Muscle layer of duodenum (tissue), 2 donors: ENCODE measurements at regions not wholly inside any gene's neighbourhood (a gene's known extent, or its start where the extent isn't known, plus 50 kb on each side); places are given as distances from the start of the nearest gene placed in this dataset.

Source experiments
- H3K27ac ChIP-seq: one replicate; pipeline ENCODE4 v1.7.0; 2013; ENCODE audit warnings: mild to moderate bottlenecking, low read length
- H3K27me3 ChIP-seq: one replicate; pipeline ENCODE4 v1.7.0; 2013; ENCODE audit warnings: low read depth, mild to moderate bottlenecking, control low read depth, low read length
- H3K36me3 ChIP-seq, 2 donors: one replicate each; pipeline ENCODE4 v1.7.0; 2013; ENCODE audit warnings: low read length in 2 of 2, control low read depth in 1 of 2, mild to moderate bottlenecking in 1 of 2; ENCODE audit not compliant: insufficient read depth in 2 of 2, control insufficient read depth in 1 of 2
- H3K4me1 ChIP-seq, 2 donors: one replicate each; pipeline ENCODE4 v1.7.0; 2013; ENCODE audit warnings: low read length in 2 of 2, mild to moderate bottlenecking in 2 of 2, control low read depth in 1 of 2, moderate library complexity in 1 of 2; ENCODE audit not compliant: insufficient read depth in 2 of 2, control insufficient read depth in 1 of 2
- H3K4me3 ChIP-seq, 2 donors: one replicate each; pipeline ENCODE4 v1.7.0; 2013; ENCODE audit warnings: low read length in 2 of 2, low read depth in 1 of 2, mild to moderate bottlenecking in 1 of 2
- H3K9me3 ChIP-seq, 2 donors: one replicate each; pipeline ENCODE4 v1.7.0; 2013; ENCODE audit warnings: low read length in 2 of 2, control low read depth in 1 of 2, mild to moderate bottlenecking in 1 of 2; ENCODE audit not compliant: control insufficient read depth in 1 of 2
- donor health status: healthy.

DNA sequence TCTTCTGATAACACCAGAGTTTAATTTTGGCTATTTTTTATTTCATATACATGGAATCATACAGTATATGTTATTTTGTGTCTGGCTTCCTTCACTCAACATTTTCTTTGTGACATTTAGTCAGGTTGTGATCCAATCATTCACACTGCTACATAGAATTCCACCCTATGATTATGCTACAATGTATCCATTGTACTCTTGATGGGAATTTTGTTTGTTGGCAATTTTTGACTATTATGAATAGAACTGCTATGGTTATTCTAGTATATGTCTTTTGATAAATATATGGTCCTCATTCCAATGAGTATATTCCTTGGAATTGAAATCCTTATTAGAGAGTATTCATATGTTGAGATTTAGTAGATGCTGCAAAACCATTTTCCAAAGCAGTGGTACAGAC lies 936.4 kb upstream of the CHAC2 start:
- Histone ChIP-seq H3K27me3 (no peaks in the 10 kb centered on the region), H3K4me1 (no peaks in the 10 kb centered on the region), H3K9me3 (peaks cover 0 to 2% of the 10 kb centered on the region in 2 donors), H3K4me3 (no peak overlapping the region), H3K27ac (no peak overlapping the region), H3K36me3 (no peaks in the 10 kb centered on the region)

DNA sequence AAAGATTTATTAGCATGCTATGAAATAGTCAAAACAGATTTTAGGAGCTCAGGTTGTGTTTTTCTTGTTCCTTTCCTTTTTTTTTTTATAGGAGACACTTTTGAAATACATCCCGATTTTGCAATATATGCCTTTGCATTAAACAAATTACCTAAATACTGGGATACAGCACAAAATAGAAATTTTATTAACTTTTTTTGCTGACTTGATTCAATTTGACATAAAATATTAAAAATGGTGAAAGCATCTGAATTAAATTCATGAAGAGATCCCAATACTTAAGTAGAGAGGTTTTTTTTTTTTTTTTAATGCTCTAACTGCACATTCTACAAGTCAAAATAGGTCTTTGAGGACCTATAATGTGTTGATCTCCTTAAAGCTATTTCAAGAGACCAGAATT lies 939.5 kb upstream of the CHAC2 start:
- Histone ChIP-seq H3K4me3 (no peak overlapping the region), H3K9me3 (no peaks in the 10 kb centered on the region), H3K36me3 (no peaks in the 10 kb centered on the region), H3K27ac (no peak overlapping the region), H3K4me1 (no peaks in the 10 kb centered on the region), H3K27me3 (no peaks in the 10 kb centered on the region)

GRCh38 chr2:52821631-52822030 lies 946.0 kb upstream of the CHAC2 start:
- Histone ChIP-seq H3K4me1 (no peaks in the 10 kb centered on the region), H3K9me3 (no peaks in the 10 kb centered on the region), H3K27ac (no peak overlapping the region), H3K27me3 (no peaks in the 10 kb centered on the region), H3K36me3 (no peaks in the 10 kb centered on the region), H3K4me3 (no peak overlapping the region)

GRCh38 chr2:52818958-52819357 lies 948.6 kb upstream of the CHAC2 start:
- Histone ChIP-seq H3K4me1 (no peaks in the 10 kb centered on the region), H3K4me3 (no peak overlapping the region), H3K27ac (no peak overlapping the region), H3K27me3 (no peaks in the 10 kb centered on the region), H3K9me3 (no peaks in the 10 kb centered on the region), H3K36me3 (no peaks in the 10 kb centered on the region)

DNA sequence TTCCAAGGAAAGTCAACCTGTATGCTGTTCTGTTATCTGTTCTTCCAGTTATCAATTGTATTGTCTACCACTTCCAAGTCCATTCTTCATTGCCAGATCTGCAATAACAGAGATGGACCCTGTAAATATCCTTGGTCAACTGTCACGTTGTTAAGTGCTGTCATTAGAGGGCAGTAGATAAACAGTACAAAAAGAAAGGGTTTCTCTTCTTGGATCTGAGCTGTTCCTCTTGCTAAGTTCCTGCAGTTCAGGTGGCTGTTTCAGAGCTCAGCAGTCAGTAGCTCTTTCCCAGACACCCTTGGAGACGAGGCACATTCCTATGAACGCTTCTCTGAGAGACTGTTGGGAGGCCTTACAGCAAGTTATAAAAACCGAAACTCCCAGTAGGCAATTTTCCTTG lies 957.1 kb upstream of the CHAC2 start:
- Histone ChIP-seq H3K36me3 (no peaks in the 10 kb centered on the region), H3K27ac (no peak overlapping the region), H3K27me3 (no peaks in the 10 kb centered on the region), H3K4me1 (no peaks in the 10 kb centered on the region), H3K4me3 (no peak overlapping the region), H3K9me3 (no peaks in the 10 kb centered on the region)

- H3K4me1 ChIP-seq: no peaks in the 10 kb centered on the region
- H3K9me3 ChIP-seq: peaks cover 0 to 13% of the 10 kb centered on the region in 2 donors
- no peak overlapping the region for H3K27ac ChIP-seq
- no peaks in the 10 kb centered on the region for H3K36me3 ChIP-seq
- H3K4me3 ChIP-seq: no peak overlapping the region
- H3K27me3 ChIP-seq: no peaks in the 10 kb centered on the region
Observed at GRCh38 chr2:52805901-52806410, 961.6 kb upstream of the CHAC2 start.

- Histone ChIP-seq H3K36me3 (no peaks in the 10 kb centered on the region), H3K27me3 (no peaks in the 10 kb centered on the region), H3K4me3 (no peak overlapping the region), H3K4me1 (no peaks in the 10 kb centered on the region), H3K27ac (no peak overlapping the region), H3K9me3 (no peaks in the 10 kb centered on the region)
Observed at GRCh38 chr2:52794581-52794980, 973.0 kb upstream of the CHAC2 start.

- no peaks in the 10 kb centered on the region for H3K36me3 ChIP-seq
- no peak overlapping the region for H3K27ac ChIP-seq
- no peaks in the 10 kb centered on the region for H3K9me3 ChIP-seq
- peaks cover 0 to 3% of the 10 kb centered on the region in 2 donors for H3K4me1 ChIP-seq
- H3K27me3 ChIP-seq: no peaks in the 10 kb centered on the region
- H3K4me3 ChIP-seq: no peak overlapping the region
Observed at GRCh38 chr2:52779446-52779845, 988.2 kb upstream of the CHAC2 start.

DNA sequence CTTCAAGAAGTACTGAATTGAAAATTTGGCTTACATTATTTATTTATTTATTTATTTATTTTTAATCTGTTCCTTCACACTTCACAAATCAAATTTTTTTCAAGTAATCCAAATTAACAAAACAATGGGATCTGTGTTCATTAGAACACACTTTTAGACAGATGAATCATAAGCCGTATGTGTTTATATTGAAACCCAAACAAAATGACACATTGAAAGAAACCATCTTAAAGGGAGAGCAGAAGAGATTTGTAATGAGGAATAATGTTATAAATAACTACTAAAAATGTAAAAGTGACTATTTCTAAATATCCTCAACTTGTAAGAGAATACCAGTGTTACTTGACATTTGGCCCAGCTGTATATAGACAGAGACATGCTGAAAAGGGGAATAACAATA lies 991.0 kb upstream of the CHAC2 start:
- Histone ChIP-seq H3K9me3 (no peaks in the 10 kb centered on the region), H3K4me3 (no peak overlapping the region), H3K36me3 (no peaks in the 10 kb centered on the region), H3K4me1 (peaks cover 0 to 3% of the 10 kb centered on the region in 2 donors), H3K27me3 (no peaks in the 10 kb centered on the region), H3K27ac (no peak overlapping the region)

GRCh38 chr2:52775674-52776073 lies 991.9 kb upstream of the CHAC2 start:
- no peaks in the 10 kb centered on the region for H3K27me3 ChIP-seq
- H3K36me3 ChIP-seq: no peaks in the 10 kb centered on the region
- H3K4me3 ChIP-seq: no peak overlapping the region
- H3K27ac ChIP-seq: no peak overlapping the region
- H3K4me1 ChIP-seq: peaks cover 0 to 3% of the 10 kb centered on the region in 2 donors
- H3K9me3 ChIP-seq: no peaks in the 10 kb centered on the region

DNA sequence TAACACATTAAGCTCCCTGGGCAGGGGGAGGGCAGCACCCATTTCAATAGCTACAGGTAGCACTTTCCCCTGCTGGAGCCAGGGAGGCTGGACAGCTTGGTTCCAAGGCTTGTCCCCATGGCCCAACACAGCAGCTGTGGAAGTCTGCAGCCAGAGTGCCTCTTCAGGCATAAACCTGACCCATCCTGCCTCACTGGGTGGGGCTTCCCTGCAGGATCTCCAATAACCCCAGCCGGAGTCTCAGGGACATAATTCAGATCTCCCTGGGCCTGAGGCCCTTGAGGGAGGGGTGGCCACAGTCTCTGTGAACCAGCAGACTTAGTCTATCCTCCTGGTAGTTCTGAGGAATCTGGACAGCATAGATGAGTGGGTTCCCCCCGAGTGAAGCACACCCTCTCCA lies 1001.9 kb upstream of the CHAC2 start:
- Histone ChIP-seq H3K36me3 (no peaks in the 10 kb centered on the region), H3K4me3 (no peak overlapping the region), H3K27ac (no peak overlapping the region), H3K9me3 (peaks cover 0 to 8% of the 10 kb centered on the region in 2 donors), H3K4me1 (no peaks in the 10 kb centered on the region), H3K27me3 (no peaks in the 10 kb centered on the region)

DNA sequence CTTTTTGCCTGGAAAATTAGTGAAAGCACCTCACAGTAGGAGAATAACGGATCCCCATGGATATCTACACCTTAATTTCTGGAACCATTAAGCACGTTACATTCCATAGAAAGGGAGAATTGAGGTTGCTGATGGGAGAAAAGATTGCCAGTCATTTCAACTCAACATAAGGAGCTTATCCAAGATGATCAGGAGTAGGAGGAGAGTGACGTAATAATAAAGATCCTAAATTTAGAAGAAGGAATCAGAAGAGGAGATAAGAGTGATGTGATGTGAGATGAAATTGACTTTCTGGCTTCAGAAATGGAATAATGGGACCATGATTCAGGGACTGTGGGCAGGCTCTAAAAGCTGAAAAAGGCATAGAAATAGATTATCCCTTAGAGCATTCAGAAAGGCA lies 1017.8 kb upstream of the CHAC2 start:
- H3K27me3 ChIP-seq: no peaks in the 10 kb centered on the region
- H3K4me1 ChIP-seq: no peaks in the 10 kb centered on the region
- no peak overlapping the region for H3K4me3 ChIP-seq
- no peak overlapping the region for H3K27ac ChIP-seq
- peaks cover 0 to 15% of the 10 kb centered on the region in 2 donors for H3K9me3 ChIP-seq
- H3K36me3 ChIP-seq: no peaks in the 10 kb centered on the region
